ENCODE measurements at regions not wholly inside any gene's neighbourhood (a gene's known extent, or its start where the extent isn't known, plus 50 kb on each side); places are given as distances from the start of the nearest gene placed in this dataset.
"Not testable (repeated sequence)": the region's sequence is repeated elsewhere in the genome, so short reads cannot be mapped to it uniquely, and the experiment has no call there.

DNA sequence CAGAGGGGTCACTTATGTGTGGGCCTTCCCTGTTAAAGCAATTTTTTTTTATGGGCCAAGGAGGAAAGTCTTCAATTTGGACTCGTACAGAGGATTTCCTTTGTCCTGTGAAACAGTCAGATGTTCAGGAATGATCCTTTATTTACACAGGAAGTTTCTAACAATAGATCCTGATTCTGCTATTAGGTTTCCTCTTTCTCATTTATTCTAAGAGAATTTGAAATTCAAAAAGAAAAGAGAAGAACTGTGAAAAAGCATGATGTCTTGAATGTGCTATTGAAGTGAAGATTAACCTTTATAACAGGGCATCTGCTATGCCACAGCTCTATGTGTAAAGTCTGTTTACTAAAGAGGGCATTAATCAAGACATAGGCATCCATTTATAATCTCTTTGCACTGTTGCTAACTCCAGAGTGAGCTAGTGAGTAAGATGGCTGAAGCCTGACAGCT lies 105.3 kb upstream of the FAM98A start:
- in situ Hi-C loops (cut with HindIII; ENCODE audit: low pct_ligation_motif_present, low sequenced_read_pairs): no loop called here
- H3K27ac ChIP-seq: no peak overlapping the region

DNA sequence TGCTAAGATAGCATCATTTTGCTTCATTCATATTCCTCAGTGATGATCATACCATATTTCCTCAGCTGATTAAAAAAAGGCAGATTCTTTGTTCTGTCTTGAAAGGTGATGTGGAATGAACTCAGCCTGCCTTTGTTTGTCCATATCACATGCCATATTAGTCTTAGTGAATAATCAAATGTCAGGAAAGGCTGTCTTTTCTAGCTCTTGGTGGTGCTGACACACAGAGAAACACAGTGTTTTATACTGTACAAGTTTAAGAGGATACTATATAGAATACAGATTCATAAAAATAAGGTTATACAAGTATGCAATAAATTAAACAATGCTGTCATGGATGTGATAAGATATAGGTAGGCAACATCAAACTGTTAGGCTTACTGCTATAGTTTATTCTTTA lies 97.1 kb upstream of the FAM98A start:
- no peaks in the 10 kb centered on the region for H3K27me3 ChIP-seq (replicated peaks)
- DNase-seq: no peak
- in situ Hi-C loops (cut with HindIII; ENCODE audit: low pct_ligation_motif_present, low sequenced_read_pairs): no loop called here
- no peaks in the 10 kb centered on the region for H3K36me3 ChIP-seq (replicated peaks)
- no peak overlapping the region for H3K4me3 ChIP-seq (ENCODE audit: low read depth, low read length)
- TF ChIP-seq, protein P1, sequence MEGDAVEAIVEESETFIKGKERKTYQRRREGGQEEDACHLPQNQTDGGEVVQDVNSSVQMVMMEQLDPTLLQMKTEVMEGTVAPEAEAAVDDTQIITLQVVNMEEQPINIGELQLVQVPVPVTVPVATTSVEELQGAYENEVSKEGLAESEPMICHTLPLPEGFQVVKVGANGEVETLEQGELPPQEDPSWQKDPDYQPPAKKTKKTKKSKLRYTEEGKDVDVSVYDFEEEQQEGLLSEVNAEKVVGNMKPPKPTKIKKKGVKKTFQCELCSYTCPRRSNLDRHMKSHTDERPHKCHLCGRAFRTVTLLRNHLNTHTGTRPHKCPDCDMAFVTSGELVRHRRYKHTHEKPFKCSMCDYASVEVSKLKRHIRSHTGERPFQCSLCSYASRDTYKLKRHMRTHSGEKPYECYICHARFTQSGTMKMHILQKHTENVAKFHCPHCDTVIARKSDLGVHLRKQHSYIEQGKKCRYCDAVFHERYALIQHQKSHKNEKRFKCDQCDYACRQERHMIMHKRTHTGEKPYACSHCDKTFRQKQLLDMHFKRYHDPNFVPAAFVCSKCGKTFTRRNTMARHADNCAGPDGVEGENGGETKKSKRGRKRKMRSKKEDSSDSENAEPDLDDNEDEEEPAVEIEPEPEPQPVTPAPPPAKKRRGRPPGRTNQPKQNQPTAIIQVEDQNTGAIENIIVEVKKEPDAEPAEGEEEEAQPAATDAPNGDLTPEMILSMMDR (IDR thresholded peaks at IDR 0.05; ENCODE audit: low read depth, low read length, missing control alignments): no peak
- no peak overlapping the region for H3K27ac ChIP-seq

More for the DNA sequence above, 105.3 kb upstream of the FAM98A start:
- TF ChIP-seq, protein P1 (IDR thresholded peaks at IDR 0.05; ENCODE audit: low read depth, low read length, missing control alignments): no peak
- H3K4me3 ChIP-seq (ENCODE audit: low read depth, low read length): no peak overlapping the region
- no peaks in the 10 kb centered on the region for H3K36me3 ChIP-seq (replicated peaks)
- no peak for DNase-seq
- no peaks in the 10 kb centered on the region for H3K27me3 ChIP-seq (replicated peaks)

DNA sequence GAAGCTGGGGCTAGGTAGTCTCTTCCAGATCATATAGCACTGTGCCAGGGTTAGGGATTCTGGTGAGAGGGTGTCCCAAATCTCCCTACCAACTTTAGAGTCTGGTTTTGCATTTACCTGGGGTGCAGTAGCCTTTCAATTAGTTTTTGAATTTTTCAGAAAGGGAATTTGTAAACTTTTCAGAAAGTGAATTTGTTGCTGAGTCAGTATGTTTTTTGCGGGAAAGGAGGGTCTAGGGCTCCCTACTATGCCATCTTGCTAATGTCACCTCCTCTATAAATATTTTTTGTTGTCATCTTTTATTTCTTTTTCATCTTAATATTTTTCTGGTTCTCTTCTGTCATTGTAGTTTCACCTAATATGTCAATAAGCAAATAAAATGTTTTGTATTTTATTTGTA lies 95.8 kb upstream of the FAM98A start:
- no peak for DNase-seq
- no peaks in the 10 kb centered on the region for H3K27me3 ChIP-seq (replicated peaks)
- no peak overlapping the region for H3K27ac ChIP-seq
- in situ Hi-C loops (cut with HindIII; ENCODE audit: low pct_ligation_motif_present, low sequenced_read_pairs): no loop called here
- no peak overlapping the region for H3K4me3 ChIP-seq (ENCODE audit: low read depth, low read length)
- TF ChIP-seq, protein P1 (IDR thresholded peaks at IDR 0.05; ENCODE audit: low read depth, low read length, missing control alignments): no peak
- no peaks in the 10 kb centered on the region for H3K36me3 ChIP-seq (replicated peaks)

DNA sequence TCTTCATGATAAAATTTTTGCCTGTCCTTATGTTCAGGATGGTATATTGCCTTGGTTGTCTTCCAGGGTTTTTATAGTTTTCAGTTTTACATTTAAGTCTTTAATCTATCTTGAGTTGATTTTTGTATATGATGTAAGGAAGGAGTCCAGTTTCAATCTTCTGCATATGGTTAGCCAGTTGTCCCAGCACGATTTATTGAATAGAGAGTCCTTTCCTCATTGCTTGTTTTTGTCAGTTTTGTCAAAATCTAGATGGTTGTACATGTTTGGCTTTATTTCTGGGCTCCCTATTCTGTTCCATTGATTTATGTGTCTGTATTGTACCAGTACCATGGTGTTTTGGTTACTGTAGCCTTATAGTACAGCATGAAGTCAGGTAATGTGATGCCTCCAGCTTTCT lies 91.6 kb upstream of the FAM98A start:
- H3K4me3 ChIP-seq (ENCODE audit: low read depth, low read length); in situ Hi-C loops (cut with HindIII; ENCODE audit: low pct_ligation_motif_present, low sequenced_read_pairs); H3K36me3 ChIP-seq (replicated peaks); H3K27me3 ChIP-seq (replicated peaks); DNase-seq; H3K27ac ChIP-seq: not testable (repeated sequence)

DNA sequence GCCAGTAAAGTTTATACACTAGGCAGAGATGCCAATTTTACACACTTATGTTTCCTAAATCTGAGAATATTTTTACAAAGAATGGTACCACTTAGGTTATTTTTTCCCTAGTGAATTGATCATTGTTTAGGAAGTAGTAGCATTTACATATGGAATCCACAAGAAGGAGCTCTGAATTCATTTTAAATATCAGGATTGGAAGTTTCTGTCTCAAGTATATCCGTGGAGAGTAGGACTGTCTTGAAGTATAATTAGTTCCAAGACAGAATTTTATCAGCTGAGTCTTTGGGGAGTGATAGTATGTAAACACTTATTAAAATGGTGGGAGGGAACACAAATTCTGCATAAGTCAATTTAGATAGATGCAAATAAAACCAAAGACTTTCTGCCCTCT lies 82.3 kb upstream of the FAM98A start:
- H3K27ac ChIP-seq: no peak overlapping the region
- no peak for DNase-seq
- H3K36me3 ChIP-seq (replicated peaks): no peaks in the 10 kb centered on the region
- no peaks in the 10 kb centered on the region for H3K27me3 ChIP-seq (replicated peaks)
- TF ChIP-seq, protein P1 (IDR thresholded peaks at IDR 0.05; ENCODE audit: low read depth, low read length, missing control alignments): no peak
- H3K4me3 ChIP-seq (ENCODE audit: low read depth, low read length): no peak overlapping the region
- in situ Hi-C loops (cut with HindIII; ENCODE audit: low pct_ligation_motif_present, low sequenced_read_pairs): no loop called here

DNA sequence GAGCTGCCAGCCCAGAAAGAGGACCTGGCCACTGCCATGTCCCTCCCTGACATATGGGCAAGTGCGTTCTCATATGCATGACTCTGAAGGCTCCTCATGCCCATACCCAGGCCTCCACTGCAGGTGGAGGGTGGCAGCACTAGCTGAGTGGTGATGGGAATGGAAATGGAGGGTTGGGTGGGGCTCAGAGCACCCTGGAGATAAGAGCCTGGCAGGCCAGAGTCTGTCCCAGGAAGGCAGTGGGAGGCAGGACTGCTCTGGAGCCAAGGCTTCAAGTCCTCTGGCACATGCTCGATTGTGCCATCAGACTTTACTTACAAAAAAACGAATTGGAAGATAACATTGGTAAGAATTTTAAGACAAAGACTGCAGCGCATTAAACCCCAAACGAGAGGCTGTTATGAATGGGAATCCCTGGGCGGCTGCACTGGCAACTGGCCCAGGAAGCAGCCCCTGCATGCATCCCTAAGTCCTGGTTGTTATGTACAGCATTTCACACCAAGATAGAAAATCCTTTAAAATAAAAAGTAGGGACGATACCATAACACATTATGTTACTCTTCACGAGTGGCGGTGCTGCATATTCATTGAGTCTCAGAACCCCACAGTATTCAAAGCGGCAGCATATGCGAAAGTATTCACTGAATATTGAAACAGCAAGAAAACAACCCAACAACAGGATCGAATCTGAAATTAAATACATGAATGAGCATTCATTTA lies 81.7 kb upstream of the FAM98A start:
- in situ Hi-C loops (cut with HindIII; ENCODE audit: low pct_ligation_motif_present, low sequenced_read_pairs): no loop called here
- DNase-seq: no peak
- H3K27ac ChIP-seq: no peak overlapping the region
- H3K36me3 ChIP-seq (replicated peaks): no peaks in the 10 kb centered on the region
- TF ChIP-seq, protein P1 (IDR thresholded peaks at IDR 0.05; ENCODE audit: low read depth, low read length, missing control alignments): no peak
- no peak overlapping the region for H3K4me3 ChIP-seq (ENCODE audit: low read depth, low read length)
- no peaks in the 10 kb centered on the region for H3K27me3 ChIP-seq (replicated peaks)

All from brain microvascular endothelial cell (primary cell).